Spleen (tissue), 11 donors: ENCODE measurements at regions not wholly inside any gene's neighbourhood (a gene's known extent, or its start where the extent isn't known, plus 50 kb on each side); places are given as distances from the start of the nearest gene placed in this dataset.
"Not testable (repeated sequence)": the region's sequence is repeated elsewhere in the genome, so short reads cannot be mapped to it uniquely, and the experiment has no call there.

Source experiments
- DNase-seq: peaks from one replicate; pipeline ENCODE4 v3.0.0-alpha.2; 2020
- H3K27ac ChIP-seq, 8 donors: fragments of 200-600 bp; sonication (generic) in 7 of 8; 1 replicate in 4 of 8; 2 replicates in 4 of 8; pipeline versions ENCODE4 v1.5.0 to v1.8.0; 2016 to 2021; ENCODE audit warnings: inconsistent platforms in 4 of 8, mild to moderate bottlenecking in 4 of 8, moderate library complexity in 1 of 8
- H3K27me3 ChIP-seq, 7 donors: fragments of 200-600 bp; sonication (generic) in 6 of 7; replicated peaks in 1 of 7; 1 replicate in 4 of 7; 2 replicates in 3 of 7; pipeline versions ENCODE4 v1.5.0 to v1.8.0; 2016 to 2021; ENCODE audit warnings: inconsistent platforms in 3 of 7, mild to moderate bottlenecking in 1 of 7
- H3K36me3 ChIP-seq, 6 donors: fragments of 200-600 bp; sonication (generic) in 5 of 6; 1 replicate in 4 of 6; 2 replicates in 2 of 6; pipeline versions ENCODE4 v1.5.0 to v1.8.0; 2016 to 2021; ENCODE audit warnings: inconsistent platforms in 2 of 6
- H3K4me1 ChIP-seq, 6 donors: fragments of 200-600 bp; sonication (generic) in 5 of 6; 1 replicate in 3 of 6; 2 replicates in 3 of 6; pipeline versions ENCODE4 v1.5.0 to v1.8.0; 2016 to 2021; ENCODE audit warnings: inconsistent platforms in 3 of 6
- H3K4me3 ChIP-seq, 8 donors: fragments of 200-600 bp; sonication (generic) in 7 of 8; 1 replicate in 4 of 8; 2 replicates in 4 of 8; pipeline versions ENCODE4 v1.5.0 to v1.8.0; 2016 to 2021; ENCODE audit warnings: inconsistent platforms in 4 of 8, mild to moderate bottlenecking in 4 of 8, moderate library complexity in 2 of 8
- H3K9me3 ChIP-seq, 8 donors: fragments of 200-600 bp; sonication (generic) in 7 of 8; 1 replicate in 4 of 8; 2 replicates in 4 of 8; pipeline versions ENCODE4 v1.5.0 to v1.8.0; 2016 to 2021; ENCODE audit warnings: inconsistent platforms in 4 of 8
- POLR2A ChIP-seq, 3 donors: fragments of 450-650 bp; IDR thresholded peaks; one replicate each; pipeline ENCODE4 v1.5.1; 2017; ENCODE audit warnings: antibody characterized with exemption in 3 of 3, mild to moderate bottlenecking in 1 of 3
- POLR2AphosphoS5 ChIP-seq, 3 donors: sonication (generic); formaldehyde crosslinking; IDR thresholded peaks; one replicate each; pipeline ENCODE4 v1.5.1; 2017; ENCODE audit warnings: antibody characterized with exemption in 3 of 3
- WGBS, 5 donors: extraction: QIAGEN DNeasy Blood & Tissue Kit in 3 of 5; methylation state at CpG; one replicate each; pipeline versions ENCODE4 v1.1.5 to v1.1.7; 2013 to 2018; 5-methylcytosine and 5-hydroxymethylcytosine counted together
- intact Hi-C: fragments of 100-400 bp; cut with DNase I; formaldehyde crosslinking; loops from one replicate; pipeline ENCODE4 v1.15.0; 2023; ENCODE audit warnings: low total_unique reads
- TF ChIP-seq, protein P1 (sequence below), 11 experiments: fragments of 200-600 bp in 7 of 11; fragments of 450-650 bp in 4 of 11; sonication (generic) in 4 of 11; IDR thresholded peaks in 8 of 11; conservative IDR thresholded peaks in 3 of 11; 1 replicate in 7 of 11; 2 replicates in 4 of 11; pipeline versions ENCODE4 v1.4.0 to v1.8.0; 2016 to 2021; ENCODE audit warnings: antibody characterized with exemption in 11 of 11, inconsistent platforms in 4 of 11, mild to moderate bottlenecking in 1 of 11
- donor health status: healthy with polysubstance abuse.
- donor health status: DM: no; HTN: no; CAD: no; lungs with moderate emphysema.
- donor health status: DM: no; HTN: no; CAD: no.
- donor health status: Bipolar disorder and iron deficiency.
- donor health status: healthy.
- donor health status: DM: no; HTN: no; CAD: no.
- donor health status: DM: yes; HTN: yes; CAD: no.

- TF ChIP-seq, protein P1, sequence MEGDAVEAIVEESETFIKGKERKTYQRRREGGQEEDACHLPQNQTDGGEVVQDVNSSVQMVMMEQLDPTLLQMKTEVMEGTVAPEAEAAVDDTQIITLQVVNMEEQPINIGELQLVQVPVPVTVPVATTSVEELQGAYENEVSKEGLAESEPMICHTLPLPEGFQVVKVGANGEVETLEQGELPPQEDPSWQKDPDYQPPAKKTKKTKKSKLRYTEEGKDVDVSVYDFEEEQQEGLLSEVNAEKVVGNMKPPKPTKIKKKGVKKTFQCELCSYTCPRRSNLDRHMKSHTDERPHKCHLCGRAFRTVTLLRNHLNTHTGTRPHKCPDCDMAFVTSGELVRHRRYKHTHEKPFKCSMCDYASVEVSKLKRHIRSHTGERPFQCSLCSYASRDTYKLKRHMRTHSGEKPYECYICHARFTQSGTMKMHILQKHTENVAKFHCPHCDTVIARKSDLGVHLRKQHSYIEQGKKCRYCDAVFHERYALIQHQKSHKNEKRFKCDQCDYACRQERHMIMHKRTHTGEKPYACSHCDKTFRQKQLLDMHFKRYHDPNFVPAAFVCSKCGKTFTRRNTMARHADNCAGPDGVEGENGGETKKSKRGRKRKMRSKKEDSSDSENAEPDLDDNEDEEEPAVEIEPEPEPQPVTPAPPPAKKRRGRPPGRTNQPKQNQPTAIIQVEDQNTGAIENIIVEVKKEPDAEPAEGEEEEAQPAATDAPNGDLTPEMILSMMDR (IDR thresholded peaks at IDR 0.05 in 8 of 11, conservative IDR thresholded peaks at IDR 0.05 in 3 of 11), result no peak
- TF ChIP-seq POLR2A (IDR thresholded peaks at IDR 0.05), result no peak
- TF ChIP-seq POLR2AphosphoS5 (IDR thresholded peaks at IDR 0.05), result no peak
- Histone ChIP-seq H3K9me3 (peaks cover 0 to 25% (median 7%) of the 10 kb centered on the region in 8 donors), H3K4me1 (no peaks in the 10 kb centered on the region), H3K4me3 (no peak overlapping the region), H3K27ac (no peak overlapping the region), H3K36me3 (no peaks in the 10 kb centered on the region), H3K27me3 (no peaks in the 10 kb centered on the region)
- DNase-seq, result no peak
- 68 to 87% (median 77%) methylated on average over 5 to 8 of the region's 8 CpGs for whole genome bisulfite sequencing, 5 donors
- intact Hi-C loops, result no loop called here
Observed at GRCh38 chr2:77767388-77768076, 245.4 kb upstream of the LRRTM4 start.

DNA sequence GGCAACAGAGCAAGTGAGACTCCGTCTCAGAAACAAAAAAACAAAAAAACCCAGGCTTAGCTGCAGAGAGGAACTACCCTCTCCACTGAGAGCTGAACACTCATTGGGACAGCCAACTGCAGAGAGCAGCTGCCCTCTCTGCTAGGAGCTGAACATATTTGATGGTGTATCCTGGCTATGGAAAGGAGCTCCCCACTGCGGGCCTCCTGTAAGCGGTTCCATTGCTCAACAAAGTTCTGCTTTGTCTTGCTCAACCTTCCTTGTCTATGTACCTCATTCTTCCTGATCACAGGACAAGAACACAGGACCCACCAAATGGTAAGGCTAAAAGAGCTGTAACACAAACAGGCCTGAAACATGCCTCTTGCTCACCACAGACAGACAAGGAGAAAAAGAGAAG is 246.3 kb upstream of the LRRTM4 start:
- Histone ChIP-seq H3K4me3 (no peak overlapping the region), H3K27me3 (no peaks in the 10 kb centered on the region), H3K9me3 (peaks cover 0 to 31% (median 16%) of the 10 kb centered on the region in 8 donors), H3K4me1 (no peaks in the 10 kb centered on the region), H3K27ac (no peak overlapping the region), H3K36me3 (no peaks in the 10 kb centered on the region)
- TF ChIP-seq, protein P1 (IDR thresholded peaks at IDR 0.05 in 8 of 11, conservative IDR thresholded peaks at IDR 0.05 in 3 of 11), result no peak
- no peak for TF ChIP-seq POLR2A (IDR thresholded peaks at IDR 0.05)
- 66 to 84% (median 81%) methylated on average over 3 of the region's 3 CpGs for WGBS, 5 donors
- no peak for DNase-seq
- intact Hi-C loops, result no loop called here

DNA sequence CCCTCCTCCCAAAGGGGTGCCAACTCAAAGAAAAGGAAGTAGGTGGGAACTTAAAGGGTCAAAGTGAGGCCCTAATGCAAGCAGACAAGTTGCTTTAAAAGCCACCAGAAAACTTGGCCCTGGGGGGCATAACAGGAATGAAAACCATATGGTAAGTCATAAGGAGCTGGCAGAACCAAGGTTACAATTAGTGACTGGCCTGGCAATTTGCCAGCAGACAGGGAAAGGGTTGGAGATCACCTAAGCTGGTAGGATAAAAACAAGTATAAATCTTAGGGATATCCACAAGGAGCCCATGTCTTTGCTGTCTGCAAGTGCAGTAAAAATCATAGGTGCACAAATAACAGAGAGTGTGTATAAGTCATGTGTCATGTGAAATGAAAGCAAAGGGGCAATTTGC is 256.7 kb upstream of the LRRTM4 start:
- TF ChIP-seq POLR2A (IDR thresholded peaks at IDR 0.05) (no peak), POLR2AphosphoS5 (IDR thresholded peaks at IDR 0.05) (no peak)
- TF ChIP-seq, protein P1 (IDR thresholded peaks at IDR 0.05 in 8 of 11, conservative IDR thresholded peaks at IDR 0.05 in 3 of 11), result no peak
- DNase-seq, result no peak
- H3K4me3 ChIP-seq, result no peak overlapping the region
- no peaks in the 10 kb centered on the region for H3K4me1 ChIP-seq
- no peaks in the 10 kb centered on the region for H3K27me3 ChIP-seq
- no peaks in the 10 kb centered on the region for H3K36me3 ChIP-seq
- no peak overlapping the region for H3K27ac ChIP-seq
- intact Hi-C loops, result no loop called here
- peaks cover 0 to 42% (median 18%) of the 10 kb centered on the region in 8 donors for H3K9me3 ChIP-seq

- H3K27me3 ChIP-seq, H3K27ac ChIP-seq, DNase-seq, intact Hi-C loops, H3K4me3 ChIP-seq, H3K36me3 ChIP-seq, H3K4me1 ChIP-seq: not testable (repeated sequence)
- H3K9me3 ChIP-seq, result peaks cover 0 to 29% (median 7%) of the 10 kb centered on the region in 8 donors
- 93 to 100% (median 97%) methylated on average over 2 of the region's 2 CpGs for WGBS, 5 donors
Observed at GRCh38 chr2:77793500-77793899, 271.3 kb upstream of the LRRTM4 start.

DNA sequence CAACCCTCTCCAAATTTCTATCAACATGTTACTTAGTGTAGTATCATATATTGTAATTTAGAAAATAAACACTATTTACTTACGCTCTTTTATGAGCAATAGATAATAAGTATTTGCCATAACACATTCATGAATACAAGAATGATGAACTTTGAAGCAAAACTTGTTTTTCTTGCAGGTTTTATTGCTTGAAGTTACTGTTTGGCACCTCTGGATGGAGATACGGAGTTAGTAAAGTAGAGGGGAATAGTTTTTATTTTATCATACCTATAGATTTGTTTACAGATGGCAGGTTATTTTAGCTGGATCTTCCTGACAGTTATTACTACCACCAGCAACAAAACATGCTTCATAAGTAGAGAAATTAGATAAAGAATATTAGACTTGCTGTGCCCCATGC is 274.2 kb upstream of the LRRTM4 start:
- Histone ChIP-seq H3K9me3 (peaks cover 0 to 26% (median 7%) of the 10 kb centered on the region in 8 donors), H3K4me3 (no peak overlapping the region), H3K27me3 (no peaks in the 10 kb centered on the region), H3K36me3 (no peaks in the 10 kb centered on the region), H3K4me1 (no peaks in the 10 kb centered on the region), H3K27ac (no peak overlapping the region)
- intact Hi-C loops, result no loop called here
- TF ChIP-seq, protein P1 (IDR thresholded peaks at IDR 0.05 in 8 of 11, conservative IDR thresholded peaks at IDR 0.05 in 3 of 11), result no peak
- TF ChIP-seq POLR2A (IDR thresholded peaks at IDR 0.05) (no peak), POLR2AphosphoS5 (IDR thresholded peaks at IDR 0.05) (no peak)
- WGBS, 5 donors, result 75 to 85% (median 84%) methylated on average over 2 of the region's 2 CpGs
- DNase-seq, result no peak
